ENCODE measurements at regions not wholly inside any gene's neighbourhood (a gene's known extent, or its start where the extent isn't known, plus 50 kb on each side); places are given as distances from the start of the nearest gene placed in this dataset.

- Histone ChIP-seq H3K4me3 (ENCODE audit: low read depth in 2 of 2, low read length in 2 of 2) (no peak overlapping the region), H3K27ac (ENCODE audit: low read length) (no peak overlapping the region), H3K4me1 (ENCODE audit: control insufficient read depth, insufficient read depth, low read length) (peaks cover 11% of the 10 kb centered on the region), H3K36me3 (ENCODE audit: control insufficient read depth, insufficient read depth, low read length) (no peaks in the 10 kb centered on the region), H3K9me3 (ENCODE audit: control insufficient read depth, insufficient read depth, low read depth, low read length) (no peaks in the 10 kb centered on the region), H3K27me3 (ENCODE audit: control insufficient read depth, insufficient read depth, low read length) (no peaks in the 10 kb centered on the region)
- BruUV-seq (replicated peaks): no TSS peak
- intact Hi-C loops (cut with micrococcal nuclease; ENCODE audit: unreplicated experiment) (no loop called here), in situ Hi-C loops (cut with HindIII; ENCODE audit: low pct_unique_long_range_greater_than_20kb, low sequenced_read_pairs) (no loop called here)
- ChIA-PET CTCF (interaction anchor here (0.6 kb wide), 1 partner anchor 282 kb away, joined by 3 read pairs; no protein-coding TSS in a partner anchor), POLR2A (interaction anchor here (0.6 kb wide), 1 partner anchor 295 kb away, joined by 3 read pairs; no protein-coding TSS in a partner anchor)
- no peak for ATAC-seq
- DNase-seq (ENCODE audit: low read depth, low spot score): no peak
- TF ChIP-seq CTCF (IDR thresholded peaks at IDR 0.05) (no peak), TCF7L2 (IDR thresholded peaks at IDR 0.05; ENCODE audit: low read depth, low read length) (no peak), REST (IDR thresholded peaks at IDR 0.05; ENCODE audit: insufficient read depth in 1 of 2, low read depth in 2 of 2, low read length in 1 of 2) (no peak), POLR2AphosphoS5 (IDR thresholded peaks at IDR 0.05; ENCODE audit: low read depth, low read length) (no peak)
Measured at GRCh38 chr2:13010283-13010682, 293.5 kb downstream of the TRIB2 start.

- Histone ChIP-seq H3K4me3 (ENCODE audit: low read depth in 2 of 2, low read length in 2 of 2) (no peak overlapping the region), H3K27ac (ENCODE audit: low read length) (no peak overlapping the region), H3K4me1 (ENCODE audit: control insufficient read depth, insufficient read depth, low read length) (no peaks in the 10 kb centered on the region), H3K27me3 (ENCODE audit: control insufficient read depth, insufficient read depth, low read length) (no peaks in the 10 kb centered on the region), H3K36me3 (ENCODE audit: control insufficient read depth, insufficient read depth, low read length) (no peaks in the 10 kb centered on the region; the same call in 1 of the 2 replicates), H3K9me3 (ENCODE audit: control insufficient read depth, insufficient read depth, low read depth, low read length) (no peaks in the 10 kb centered on the region)
- ATAC-seq (no peak), DNase-seq (ENCODE audit: low read depth, low spot score) (no peak)
- in situ Hi-C loops (cut with HindIII; ENCODE audit: low pct_unique_long_range_greater_than_20kb, low sequenced_read_pairs): no loop called here
- ChIA-PET CTCF (no interaction called here), POLR2A (no interaction called here)
- TF ChIP-seq SIN3A (IDR thresholded peaks at IDR 0.05; ENCODE audit: borderline replicate concordance, insufficient read depth, low read depth, low read length) (no peak), POLR2AphosphoS5 (IDR thresholded peaks at IDR 0.05; ENCODE audit: low read depth, low read length) (no peak), TCF7L2 (IDR thresholded peaks at IDR 0.05; ENCODE audit: low read depth, low read length) (no peak), REST (IDR thresholded peaks at IDR 0.05; ENCODE audit: insufficient read depth in 1 of 2, low read depth in 2 of 2, low read length in 1 of 2) (no peak), CTCF (IDR thresholded peaks at IDR 0.05) (no peak)
- no TSS peak for BruUV-seq (replicated peaks)
- intact Hi-C loops (cut with micrococcal nuclease; ENCODE audit: unreplicated experiment): no loop called here
Measured at GRCh38 chr2:13014783-13015182, 298.0 kb downstream of the TRIB2 start.

All from Panc1 (cell line).